Activated CD4-positive, alpha-beta memory T cell treated with anti-CD3 and anti-CD28 coated beads for 36 hours (primary cell): ENCODE measurements at regions not wholly inside any gene's neighbourhood (a gene's known extent, or its start where the extent isn't known, plus 50 kb on each side); places are given as distances from the start of the nearest gene placed in this dataset.

Experiments
- CTCF ChIA-PET: fragments of 350-600 bp; sonication (Branson Sonifier 250); formaldehyde crosslinking; loops from one replicate; lab custom pipeline; 2021; ENCODE audit warnings: antibody characterized with exemption, inconsistent platforms; lab: Charles Lee
- POLR2A ChIA-PET: fragments of 350-600 bp; sonication (Branson Sonifier 250); formaldehyde crosslinking; loops from one replicate; lab custom pipeline; 2021; ENCODE audit warnings: antibody characterized with exemption; lab: Charles Lee
- DNase-seq: peaks from one replicate; pipeline ENCODE4 v3.0.0-alpha.2; 2020
- H3K27ac Mint-ChIP-seq: one replicate; pipeline ENCODE4 v1.8.0; 2021; ENCODE audit warnings: mixed read lengths
- H3K27me3 Mint-ChIP-seq: one replicate; pipeline ENCODE4 v1.8.0; 2021; ENCODE audit warnings: mixed read lengths
- H3K36me3 Mint-ChIP-seq: one replicate; pipeline ENCODE4 v1.8.0; 2021; ENCODE audit warnings: mixed read lengths
- H3K4me1 Mint-ChIP-seq: one replicate; pipeline ENCODE4 v1.8.0; 2021; ENCODE audit warnings: low read depth, mixed read lengths
- H3K4me3 Mint-ChIP-seq: one replicate; pipeline ENCODE4 v1.8.0; 2021; ENCODE audit warnings: mild to moderate bottlenecking, mixed read lengths
- H3K9me3 Mint-ChIP-seq: one replicate; pipeline ENCODE4 v1.8.0; 2021; ENCODE audit warnings: mixed read lengths
- intact Hi-C: fragments of 100-400 bp; cut with micrococcal nuclease; formaldehyde crosslinking; loops from one replicate; pipeline ENCODE4 v1.15.1; 2023

DNA sequence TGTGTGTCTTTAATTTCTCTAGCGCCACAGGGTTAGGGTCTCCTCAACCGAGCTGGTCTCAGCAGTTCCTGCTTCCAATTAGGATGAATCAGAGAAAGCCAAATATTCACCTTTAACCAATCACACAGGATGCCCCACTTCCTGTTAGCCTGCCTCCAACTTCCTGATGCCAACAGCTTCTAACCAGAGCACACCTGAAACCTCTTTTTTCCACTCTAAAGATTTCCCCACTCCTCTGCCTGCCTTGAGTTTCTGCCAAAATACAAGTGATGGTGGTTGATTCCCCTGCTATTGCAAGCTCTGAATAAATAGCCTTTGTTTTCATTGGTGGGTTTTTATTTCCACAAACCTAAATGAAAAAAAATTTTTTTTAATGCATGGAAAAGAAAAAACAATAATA lies 144.7 kb upstream of the UST start:
- ChIA-PET CTCF (no interaction called here), POLR2A (no interaction called here)
- H3K27ac Mint-ChIP-seq = no peak overlapping the region
- no peak overlapping the region for H3K4me3 Mint-ChIP-seq
- H3K27me3 Mint-ChIP-seq = peaks cover 8% of the 10 kb centered on the region
- no peaks in the 10 kb centered on the region for H3K36me3 Mint-ChIP-seq
- no peak for DNase-seq
- peaks cover 3% of the 10 kb centered on the region for H3K4me1 Mint-ChIP-seq
- peaks cover 16% of the 10 kb centered on the region for H3K9me3 Mint-ChIP-seq
- intact Hi-C loops = no loop called here

DNA sequence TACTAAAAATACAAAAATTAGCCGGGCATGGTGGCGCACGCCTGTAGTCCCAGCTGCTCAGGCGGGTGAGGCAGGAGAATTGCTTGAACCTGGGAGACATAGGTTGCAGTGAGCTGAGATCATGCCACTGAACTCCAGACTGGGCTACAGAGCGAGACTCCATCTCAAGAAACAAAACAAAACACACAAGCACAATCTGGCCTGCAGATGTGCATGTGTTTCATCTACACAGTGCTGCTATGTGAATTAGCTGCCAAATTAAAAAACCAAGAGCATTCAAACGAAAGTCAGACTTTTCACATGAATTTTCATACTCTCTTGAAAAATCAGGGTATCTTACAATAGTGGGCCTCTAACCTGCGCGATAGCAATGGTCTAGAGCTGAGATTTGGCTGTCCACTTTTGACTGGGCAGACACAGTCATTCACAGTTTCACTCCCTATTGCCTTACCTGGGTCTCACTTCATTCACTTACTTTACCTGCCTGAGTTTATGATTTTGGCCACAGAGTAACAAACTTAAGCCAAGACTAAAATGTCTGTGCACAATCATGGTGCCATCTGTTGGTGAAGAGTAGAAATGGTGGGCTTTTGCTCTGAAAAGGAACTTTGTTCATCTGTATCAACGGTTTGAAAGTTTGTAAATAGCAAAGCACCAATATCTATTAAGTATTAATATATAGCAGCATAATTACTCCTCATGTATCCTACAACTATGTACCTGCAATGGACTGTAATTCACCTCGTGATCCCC lies 138.5 kb upstream of the UST start:
- ChIA-PET CTCF (interaction anchor here (3.4 kb wide), 1 partner anchor 48 kb away, joined by 13 read pairs; no protein-coding TSS in a partner anchor), POLR2A (no interaction called here)
- Mint-ChIP-seq H3K4me3 (no peak overlapping the region), H3K27me3 (peaks cover 9% of the 10 kb centered on the region), H3K4me1 (no peaks in the 10 kb centered on the region), H3K27ac (no peak overlapping the region), H3K36me3 (no peaks in the 10 kb centered on the region), H3K9me3 (no peaks in the 10 kb centered on the region)
- intact Hi-C loops = no loop called here
- DNase-seq = no peak

DNA sequence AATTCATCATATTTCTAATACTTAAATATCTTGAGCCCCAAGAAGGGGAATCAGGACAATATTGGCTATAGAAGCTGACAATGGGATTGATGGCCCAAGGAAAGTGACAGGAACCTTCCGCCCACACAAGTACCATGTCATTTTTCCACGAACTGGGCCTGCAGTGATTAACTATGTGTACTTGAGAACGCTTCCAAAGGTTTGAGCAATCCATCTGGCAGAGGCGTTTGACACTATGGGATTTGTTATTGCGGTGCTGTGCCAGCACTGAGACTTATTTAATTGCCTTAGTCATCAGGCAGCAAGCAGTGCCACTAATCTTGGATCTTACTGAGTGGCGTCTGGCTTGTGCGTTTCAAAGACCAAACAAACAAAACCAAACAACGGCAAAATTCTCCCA lies 135.6 kb upstream of the UST start:
- Mint-ChIP-seq H3K27me3 (peaks cover 6% of the 10 kb centered on the region), H3K4me1 (no peaks in the 10 kb centered on the region), H3K9me3 (no peaks in the 10 kb centered on the region), H3K27ac (no peak overlapping the region), H3K36me3 (no peaks in the 10 kb centered on the region), H3K4me3 (no peak overlapping the region)
- intact Hi-C loops = no loop called here
- no peak for DNase-seq
- ChIA-PET CTCF (no interaction called here), POLR2A (no interaction called here)

DNA sequence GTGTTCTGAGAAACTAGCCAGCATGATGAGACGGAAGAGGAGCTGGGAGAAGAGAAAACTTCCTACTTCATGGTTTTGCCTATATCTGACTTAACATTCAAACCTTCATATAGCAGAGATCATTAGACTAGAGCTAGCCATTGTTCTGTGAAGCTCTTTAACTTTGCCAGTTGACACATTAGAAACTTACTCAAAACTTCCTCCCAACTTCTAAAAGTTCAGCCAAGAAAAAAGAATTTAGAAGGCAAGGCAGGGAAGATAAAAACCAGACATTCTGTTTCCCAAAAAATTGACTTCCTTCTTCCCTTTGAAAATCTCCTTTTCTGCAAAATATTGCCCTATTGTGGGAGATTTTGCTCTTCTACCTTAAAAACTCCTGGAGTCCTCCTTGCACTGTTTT lies 134.8 kb upstream of the UST start:
- CTCF ChIA-PET = no interaction called here
- Mint-ChIP-seq H3K4me1 (no peaks in the 10 kb centered on the region), H3K27ac (no peak overlapping the region), H3K9me3 (no peaks in the 10 kb centered on the region), H3K36me3 (no peaks in the 10 kb centered on the region), H3K27me3 (peaks cover 6% of the 10 kb centered on the region), H3K4me3 (no peak overlapping the region)
- POLR2A ChIA-PET = no interaction called here
- intact Hi-C loops = no loop called here
- no peak for DNase-seq

DNA sequence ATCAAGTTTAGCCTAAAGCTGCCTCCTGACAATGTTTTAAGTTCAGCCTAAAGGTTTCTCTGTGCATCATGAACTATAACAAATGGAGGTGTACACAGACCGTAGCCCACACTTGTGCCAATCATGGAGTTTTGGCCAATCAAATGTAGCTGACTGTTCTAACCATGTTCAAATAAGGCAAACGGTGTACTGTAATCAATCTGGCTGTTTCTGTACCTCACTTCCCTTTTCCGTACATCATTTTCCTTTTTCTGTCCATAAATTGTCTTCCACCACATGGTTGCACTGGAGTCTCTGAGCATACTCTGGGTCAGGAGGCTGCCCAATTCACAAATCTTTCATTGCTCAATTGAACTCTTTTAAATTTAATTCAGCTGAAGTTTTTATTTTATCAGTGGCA lies 132.2 kb upstream of the UST start:
- Mint-ChIP-seq H3K27me3 (peaks cover 4% of the 10 kb centered on the region), H3K36me3 (no peaks in the 10 kb centered on the region), H3K9me3 (no peaks in the 10 kb centered on the region), H3K4me3 (no peak overlapping the region), H3K4me1 (no peaks in the 10 kb centered on the region), H3K27ac (no peak overlapping the region)
- no peak for DNase-seq
- intact Hi-C loops = no loop called here
- CTCF ChIA-PET = no interaction called here
- POLR2A ChIA-PET = no interaction called here

DNA sequence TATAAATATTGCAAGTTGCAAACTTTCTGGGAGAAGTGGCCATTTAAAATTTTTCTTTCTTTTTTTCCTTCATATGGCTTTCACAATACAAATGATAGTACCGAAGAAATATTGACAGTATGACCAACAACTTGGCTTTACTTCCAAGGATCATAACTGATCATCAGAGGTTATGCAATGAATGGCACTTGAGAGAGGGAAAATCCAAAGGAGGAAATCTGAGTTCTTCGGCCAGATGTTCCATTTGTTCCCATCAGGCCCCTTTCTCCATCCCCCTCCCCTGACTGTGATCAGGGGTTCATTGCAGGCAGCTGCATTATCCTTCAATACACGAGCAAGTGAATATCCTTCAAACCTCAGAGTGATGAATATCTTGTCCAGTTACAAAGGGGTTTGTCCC lies 130.0 kb upstream of the UST start:
- Mint-ChIP-seq H3K4me3 (no peak overlapping the region), H3K27me3 (peaks cover 3% of the 10 kb centered on the region), H3K9me3 (no peaks in the 10 kb centered on the region), H3K27ac (no peak overlapping the region), H3K36me3 (no peaks in the 10 kb centered on the region), H3K4me1 (no peaks in the 10 kb centered on the region)
- no peak for DNase-seq
- POLR2A ChIA-PET = no interaction called here
- intact Hi-C loops = no loop called here
- CTCF ChIA-PET = no interaction called here

DNA sequence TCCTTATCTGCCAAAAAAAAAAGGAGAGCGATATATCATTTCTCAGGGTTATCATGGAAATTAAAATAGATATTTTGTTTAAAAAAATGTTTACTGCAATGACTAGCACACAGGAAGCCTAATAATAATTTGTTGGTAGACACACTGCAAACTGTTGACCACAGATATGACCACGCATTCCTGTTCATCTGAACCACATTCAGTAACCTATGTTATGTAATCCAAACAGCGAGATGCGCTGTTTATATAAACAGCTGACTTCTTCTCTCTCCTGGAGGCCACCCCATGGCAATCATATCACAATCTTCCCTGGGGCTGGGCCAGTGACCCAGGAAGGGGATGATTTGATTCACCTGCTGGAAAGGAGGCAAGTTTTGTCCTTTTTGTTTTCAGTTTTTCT lies 129.3 kb upstream of the UST start:
- H3K9me3 Mint-ChIP-seq = no peaks in the 10 kb centered on the region
- H3K27me3 Mint-ChIP-seq = peaks cover 3% of the 10 kb centered on the region
- no peak for DNase-seq
- no peaks in the 10 kb centered on the region for H3K36me3 Mint-ChIP-seq
- H3K4me3 Mint-ChIP-seq = no peak overlapping the region
- H3K4me1 Mint-ChIP-seq = no peaks in the 10 kb centered on the region
- intact Hi-C loops = no loop called here
- H3K27ac Mint-ChIP-seq = no peak overlapping the region
- ChIA-PET CTCF (no interaction called here), POLR2A (no interaction called here)

DNA sequence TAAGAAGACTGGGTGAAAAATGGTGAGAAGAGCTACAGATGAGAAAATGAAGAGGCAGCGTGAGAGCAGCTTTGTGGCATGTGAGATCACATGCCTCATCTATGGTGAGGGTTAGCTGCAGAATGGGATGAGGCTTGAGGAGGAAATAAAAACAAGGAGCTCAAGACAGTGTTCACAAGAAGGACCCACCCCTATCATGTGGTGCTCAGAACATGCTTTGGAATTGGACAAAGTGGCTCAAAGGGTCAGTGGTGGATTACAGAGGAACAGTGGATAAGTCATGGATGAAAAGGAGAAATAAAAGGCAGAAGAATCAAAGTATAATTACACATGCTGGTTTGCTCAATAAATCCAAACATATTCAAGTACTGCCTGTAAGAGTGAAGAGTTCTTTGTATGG lies 126.9 kb upstream of the UST start:
- ChIA-PET POLR2A (no interaction called here), CTCF (no interaction called here)
- peaks cover 9% of the 10 kb centered on the region for H3K27me3 Mint-ChIP-seq
- no peak for DNase-seq
- intact Hi-C loops = no loop called here
- no peak overlapping the region for H3K27ac Mint-ChIP-seq
- H3K4me3 Mint-ChIP-seq = no peak overlapping the region
- H3K36me3 Mint-ChIP-seq = no peaks in the 10 kb centered on the region
- no peaks in the 10 kb centered on the region for H3K4me1 Mint-ChIP-seq
- no peaks in the 10 kb centered on the region for H3K9me3 Mint-ChIP-seq

DNA sequence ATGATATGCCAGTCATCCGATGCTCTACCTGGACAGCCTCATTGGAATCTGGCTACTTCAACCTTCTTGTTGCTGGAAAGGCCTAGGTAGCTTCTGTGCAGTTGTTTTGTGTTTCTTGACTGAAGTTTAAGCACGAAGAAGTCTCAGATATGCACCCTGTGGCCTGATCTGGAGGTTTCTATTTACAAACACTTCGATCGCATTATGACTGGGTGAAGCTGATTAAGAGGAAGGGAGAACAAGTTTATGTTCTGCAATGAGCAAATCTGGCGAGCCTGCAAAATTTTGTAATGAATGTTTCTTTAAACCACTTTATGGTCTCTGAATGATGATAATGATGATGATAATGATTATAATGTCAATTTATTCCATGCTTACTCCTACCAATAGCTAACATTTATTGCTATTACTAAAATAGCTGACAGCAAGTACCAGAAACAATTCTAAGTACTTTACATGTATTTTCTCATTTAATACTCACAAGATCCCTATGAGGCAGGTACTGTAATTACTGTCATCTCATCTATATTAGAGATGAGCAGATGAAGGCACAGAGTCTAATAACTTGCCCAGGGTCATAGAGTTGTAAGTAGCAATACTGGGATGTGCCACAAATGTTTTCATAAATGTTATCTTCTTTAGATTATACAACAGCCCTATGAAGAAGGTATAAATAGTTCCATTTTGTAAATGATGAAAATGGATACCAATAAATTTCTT lies 126.1 kb upstream of the UST start:
- H3K36me3 Mint-ChIP-seq = no peaks in the 10 kb centered on the region
- POLR2A ChIA-PET = no interaction called here
- no peak overlapping the region for H3K4me3 Mint-ChIP-seq
- H3K4me1 Mint-ChIP-seq = no peaks in the 10 kb centered on the region
- CTCF ChIA-PET = interaction anchor here (1.2 kb wide), 1 partner anchor 43 kb away, joined by 5 read pairs; no protein-coding TSS in a partner anchor
- DNase-seq = peak; percentile 9
- intact Hi-C loops = no loop called here
- peaks cover 9% of the 10 kb centered on the region for H3K27me3 Mint-ChIP-seq
- no peak overlapping the region for H3K27ac Mint-ChIP-seq
- H3K9me3 Mint-ChIP-seq = no peaks in the 10 kb centered on the region

DNA sequence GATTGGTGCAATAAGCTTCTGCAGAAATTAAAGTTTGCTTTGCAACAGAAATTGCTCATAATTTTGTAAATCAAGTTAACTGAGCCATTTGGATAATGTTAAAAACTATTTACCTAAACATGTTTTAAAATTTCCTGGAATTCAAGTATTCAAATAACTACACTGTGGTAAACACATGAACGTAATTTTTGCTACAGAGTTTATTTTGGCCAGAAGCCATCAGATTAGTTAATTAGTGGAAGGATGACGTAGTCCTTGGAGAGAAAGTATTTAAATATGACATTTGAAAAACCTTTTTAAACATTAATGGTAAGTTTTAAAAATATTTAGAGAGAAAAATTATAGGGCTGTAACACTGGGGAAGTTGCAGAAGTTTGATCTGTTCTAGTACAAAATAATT lies 121.2 kb upstream of the UST start:
- Mint-ChIP-seq H3K27me3 (peaks cover 9% of the 10 kb centered on the region), H3K4me1 (peaks cover 11% of the 10 kb centered on the region), H3K27ac (no peak overlapping the region), H3K36me3 (no peaks in the 10 kb centered on the region), H3K4me3 (no peak overlapping the region), H3K9me3 (no peaks in the 10 kb centered on the region)
- DNase-seq = no peak
- POLR2A ChIA-PET = no interaction called here
- intact Hi-C loops = no loop called here
- CTCF ChIA-PET = no interaction called here

DNA sequence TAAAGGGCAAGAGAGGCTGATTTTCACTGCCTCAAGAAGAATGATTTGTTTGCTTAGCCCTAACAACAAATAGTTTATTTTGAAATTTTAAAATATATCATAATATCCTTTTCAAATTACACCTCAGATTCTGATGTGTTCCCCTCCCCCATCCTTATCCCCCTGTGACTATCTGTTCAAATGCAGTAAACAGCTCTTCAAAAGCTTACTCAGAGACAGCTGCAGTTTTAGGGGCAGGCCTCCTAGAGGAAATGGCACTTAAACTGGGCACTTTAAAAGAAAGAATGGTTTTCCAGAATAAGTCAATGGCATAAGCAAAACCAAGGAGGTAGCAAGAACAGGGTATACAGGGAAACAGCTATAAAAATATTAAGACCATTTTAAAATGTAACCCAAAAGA lies 118.6 kb upstream of the UST start:
- intact Hi-C loops = no loop called here
- H3K36me3 Mint-ChIP-seq = no peaks in the 10 kb centered on the region
- H3K27ac Mint-ChIP-seq = no peak overlapping the region
- peaks cover 11% of the 10 kb centered on the region for H3K4me1 Mint-ChIP-seq
- DNase-seq = no peak
- no peak overlapping the region for H3K4me3 Mint-ChIP-seq
- CTCF ChIA-PET = interaction anchor here (0.6 kb wide), 1 partner anchor 714 kb away, joined by 5 read pairs; no protein-coding TSS in a partner anchor
- no peaks in the 10 kb centered on the region for H3K9me3 Mint-ChIP-seq
- POLR2A ChIA-PET = no interaction called here
- peaks cover 6% of the 10 kb centered on the region for H3K27me3 Mint-ChIP-seq

DNA sequence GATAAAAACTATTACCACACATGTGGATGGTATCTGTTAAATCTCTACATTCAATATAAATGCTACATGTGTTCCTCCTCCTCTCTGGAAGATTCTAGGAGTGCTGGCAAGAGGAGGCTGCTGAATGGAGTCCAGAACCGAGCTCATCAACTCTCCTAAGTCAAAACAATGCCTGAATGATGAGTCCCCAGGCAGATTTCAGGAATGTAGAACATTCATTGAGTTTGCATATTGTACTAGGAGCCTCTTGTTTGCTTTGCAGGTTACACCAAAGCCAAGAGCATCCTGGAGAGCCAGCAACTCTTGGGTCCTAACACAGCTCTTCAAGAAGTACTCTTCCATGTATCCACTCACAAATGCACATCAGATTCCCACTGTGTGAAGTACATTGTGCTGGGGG lies 117.6 kb upstream of the UST start:
- Mint-ChIP-seq H3K27ac (no peak overlapping the region), H3K27me3 (peaks cover 1% of the 10 kb centered on the region), H3K4me1 (peaks cover 11% of the 10 kb centered on the region), H3K9me3 (no peaks in the 10 kb centered on the region), H3K36me3 (no peaks in the 10 kb centered on the region), H3K4me3 (no peak overlapping the region)
- POLR2A ChIA-PET = no interaction called here
- intact Hi-C loops = no loop called here
- CTCF ChIA-PET = no interaction called here
- DNase-seq = no peak
